Erythroblast (primary cell): ENCODE measurements at regions not wholly inside any gene's neighbourhood (a gene's known extent, or its start where the extent isn't known, plus 50 kb on each side); places are given as distances from the start of the nearest gene placed in this dataset.
"Not testable (repeated sequence)": the region's sequence is repeated elsewhere in the genome, so short reads cannot be mapped to it uniquely, and the experiment has no call there.

ENCODE experiments used
- DNase-seq, 2 experiments: peaks; one replicate each; lab custom pipeline; 2025; lab: John Stamatoyannopoulos, UW
- GATA1 ChIP-seq: IDR thresholded peaks from 2 replicates; pipeline ENCODE4 v1.6.1; 2011; ENCODE audit warnings: low read depth, mild to moderate bottlenecking, control low read depth, low read length, moderate library complexity
- POLR2A ChIP-seq: IDR thresholded peaks from 2 replicates; pipeline ENCODE4 v1.6.1; 2011; ENCODE audit warnings: mild to moderate bottlenecking, low read length

DNA sequence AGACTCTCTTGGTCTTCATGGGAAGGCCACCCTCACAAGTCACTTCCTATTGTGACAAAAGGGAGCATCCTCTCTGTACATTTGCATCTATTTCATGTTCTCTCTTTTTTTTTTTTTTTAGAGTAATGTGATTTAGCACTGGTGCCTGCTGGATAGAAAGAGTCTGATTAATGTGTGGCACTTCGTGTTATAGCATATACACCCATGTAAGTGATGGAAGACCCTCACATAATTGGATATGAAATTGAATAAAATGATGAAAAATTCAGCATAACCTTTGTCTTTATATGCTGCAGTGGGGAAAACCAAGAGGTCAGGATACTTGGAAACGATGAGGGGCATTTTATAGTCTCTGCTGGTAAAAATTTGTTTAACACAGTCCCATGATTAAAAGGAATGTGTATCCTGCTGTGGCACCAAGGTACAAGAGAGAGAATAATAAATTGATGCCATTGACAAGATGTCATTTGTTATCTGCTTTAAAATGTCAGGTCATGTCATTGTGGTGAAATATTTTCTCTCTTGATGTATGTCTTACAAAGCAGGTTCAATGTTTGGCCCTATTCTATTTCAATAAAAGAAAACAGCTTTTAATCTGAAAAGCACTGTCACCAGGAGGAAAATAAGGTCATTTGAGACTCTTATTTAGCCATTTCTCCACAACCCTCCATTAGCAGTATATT lies 1115.4 kb downstream of the STPG2 start:
- TF ChIP-seq GATA1 = no peak
- TF ChIP-seq POLR2A = no peak
- DNase-seq = no peak

GRCh38 chr4:97028785-97029184 lies 1114.5 kb downstream of the STPG2 start:
- DNase-seq = no peak
- no peak for TF ChIP-seq GATA1
- TF ChIP-seq POLR2A = no peak

GRCh38 chr4:97037411-97038145 lies 1105.7 kb downstream of the STPG2 start:
- not testable (repeated sequence) for DNase-seq

DNA sequence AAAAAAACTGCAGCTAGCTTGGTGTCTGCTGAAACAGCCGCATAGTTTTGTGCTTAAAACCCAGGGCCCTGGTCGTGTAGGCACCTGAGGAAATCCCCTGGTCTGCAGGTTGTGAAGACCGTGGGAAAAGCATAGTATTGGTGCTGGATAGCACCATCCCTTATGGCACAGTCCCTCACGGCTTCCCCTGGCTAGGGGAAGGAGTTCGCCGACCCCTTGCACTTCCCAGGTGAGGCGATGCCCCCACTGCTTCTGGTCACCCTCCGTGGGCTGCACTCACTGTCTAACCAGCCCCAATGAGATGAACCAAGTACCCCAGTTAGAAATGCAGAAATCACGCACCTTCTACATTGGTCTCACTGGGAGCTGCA lies 1105.1 kb downstream of the STPG2 start:
- TF ChIP-seq GATA1 (no peak), POLR2A (no peak)
- DNase-seq = no peak

- TF ChIP-seq POLR2A = no peak
- no peak for DNase-seq
These were observed 1070.6 kb downstream of the STPG2 start for GRCh38 chr4:97072666-97073065.

- no peak for TF ChIP-seq POLR2A
- no peak for TF ChIP-seq GATA1
- no peak for DNase-seq
These were observed 1070.1 kb downstream of the STPG2 start for GRCh38 chr4:97073194-97073593.

DNA sequence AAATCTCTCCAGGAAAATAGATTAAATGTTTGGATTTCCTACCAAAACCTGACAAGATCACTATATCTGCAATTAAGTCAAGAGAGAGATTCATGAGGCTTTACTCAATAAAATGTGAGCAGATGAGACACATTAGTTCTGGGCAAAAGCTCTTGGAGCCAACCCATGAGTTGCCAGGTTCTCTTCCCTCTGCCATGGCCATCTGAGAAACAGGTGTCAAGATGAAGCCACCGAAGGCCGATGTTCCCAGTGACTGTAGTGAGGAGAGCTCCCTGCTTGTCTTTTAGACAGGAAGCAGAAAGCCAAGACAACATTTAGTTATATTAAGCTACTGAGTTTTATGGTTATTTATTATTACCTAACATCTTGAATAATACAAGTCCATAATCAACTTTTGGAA lies 1068.7 kb downstream of the STPG2 start:
- no peak for DNase-seq
- TF ChIP-seq POLR2A (no peak), GATA1 (no peak)

GRCh38 chr4:97081951-97082350 lies 1061.3 kb downstream of the STPG2 start:
- DNase-seq = no peak
- no peak for TF ChIP-seq POLR2A
- no peak for TF ChIP-seq GATA1

DNA sequence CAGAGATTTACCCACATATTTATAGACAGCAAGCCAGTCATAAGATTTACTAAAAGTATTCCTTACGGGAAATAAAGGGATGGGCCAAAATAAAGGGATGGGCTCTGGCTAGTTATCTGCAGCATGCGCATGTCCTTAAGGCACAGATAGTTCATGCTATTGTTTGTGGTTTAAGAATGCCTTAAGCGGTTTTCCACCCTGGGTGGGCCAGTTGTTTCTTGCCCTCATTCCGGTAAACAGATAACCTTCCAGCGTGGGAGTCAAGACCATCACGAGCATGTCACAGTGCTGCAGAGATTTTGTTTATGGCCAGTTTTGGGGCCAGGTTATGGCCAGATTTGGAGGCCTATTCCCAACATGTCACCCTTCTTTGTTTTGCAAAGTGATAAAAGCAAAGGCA lies 1046.2 kb downstream of the STPG2 start:
- DNase-seq = not testable (repeated sequence)

GRCh38 chr4:97101171-97101570 lies 1042.1 kb downstream of the STPG2 start:
- not testable (repeated sequence) for DNase-seq

DNA sequence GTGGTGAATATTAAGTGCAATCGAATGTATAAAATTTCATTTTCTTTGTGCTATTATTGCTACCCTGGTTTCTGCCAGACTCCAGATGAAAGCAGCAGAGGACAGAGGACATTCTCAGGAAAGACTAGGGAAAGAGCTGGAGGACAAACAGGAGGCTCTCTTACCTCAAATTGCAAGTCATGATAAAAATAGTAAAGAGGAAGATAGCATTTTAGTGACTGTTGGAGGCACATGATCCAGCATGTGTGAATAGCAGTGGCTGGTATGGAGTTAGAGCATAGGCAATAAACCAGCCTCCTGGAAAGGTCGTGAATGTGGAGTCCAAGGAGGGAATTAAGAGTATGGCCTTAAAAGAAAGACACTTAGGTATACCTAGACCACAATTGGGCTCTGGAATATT lies 1040.0 kb downstream of the STPG2 start:
- no peak for DNase-seq
- TF ChIP-seq GATA1 = no peak
- no peak for TF ChIP-seq POLR2A

DNA sequence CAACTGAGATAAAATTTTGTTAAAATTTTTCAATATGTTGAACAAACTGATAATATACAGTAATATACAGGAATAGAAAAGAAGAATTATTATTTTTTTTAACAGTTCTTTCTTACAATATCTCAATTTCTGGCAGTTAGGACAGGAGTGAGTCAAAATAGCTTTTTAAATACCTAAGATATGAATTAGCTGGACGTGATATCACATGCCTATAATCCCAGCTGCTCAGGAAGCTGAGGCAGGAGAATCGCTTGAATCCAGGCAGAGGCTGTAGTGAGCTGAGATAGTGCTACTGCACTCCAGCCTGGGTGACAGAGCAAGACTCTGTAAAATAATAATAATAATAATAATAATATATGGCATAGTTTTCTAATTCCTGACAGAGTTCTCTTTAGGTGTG lies 1039.3 kb downstream of the STPG2 start:
- DNase-seq = no peak
- TF ChIP-seq POLR2A (no peak), GATA1 (no peak)

DNA sequence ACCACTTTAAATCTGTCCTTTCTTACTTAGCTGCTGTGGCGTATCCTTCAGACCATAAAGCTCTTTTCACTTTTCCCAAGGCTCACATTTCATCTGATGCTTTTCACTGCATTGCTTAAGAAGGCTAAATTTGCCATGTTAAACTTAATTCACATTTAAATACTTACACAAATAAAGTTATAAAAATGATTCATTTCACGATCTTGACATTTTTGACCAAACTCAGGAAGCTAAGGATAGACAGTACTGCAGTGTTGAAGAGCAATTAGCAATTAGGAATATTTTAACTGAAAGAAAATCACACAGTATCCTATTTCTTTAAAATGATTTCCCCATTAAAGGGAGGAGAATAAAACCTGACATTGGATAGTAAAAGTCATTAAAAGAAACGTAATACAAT lies 1038.6 kb downstream of the STPG2 start:
- TF ChIP-seq GATA1 (no peak), POLR2A (no peak)
- DNase-seq = no peak

DNA sequence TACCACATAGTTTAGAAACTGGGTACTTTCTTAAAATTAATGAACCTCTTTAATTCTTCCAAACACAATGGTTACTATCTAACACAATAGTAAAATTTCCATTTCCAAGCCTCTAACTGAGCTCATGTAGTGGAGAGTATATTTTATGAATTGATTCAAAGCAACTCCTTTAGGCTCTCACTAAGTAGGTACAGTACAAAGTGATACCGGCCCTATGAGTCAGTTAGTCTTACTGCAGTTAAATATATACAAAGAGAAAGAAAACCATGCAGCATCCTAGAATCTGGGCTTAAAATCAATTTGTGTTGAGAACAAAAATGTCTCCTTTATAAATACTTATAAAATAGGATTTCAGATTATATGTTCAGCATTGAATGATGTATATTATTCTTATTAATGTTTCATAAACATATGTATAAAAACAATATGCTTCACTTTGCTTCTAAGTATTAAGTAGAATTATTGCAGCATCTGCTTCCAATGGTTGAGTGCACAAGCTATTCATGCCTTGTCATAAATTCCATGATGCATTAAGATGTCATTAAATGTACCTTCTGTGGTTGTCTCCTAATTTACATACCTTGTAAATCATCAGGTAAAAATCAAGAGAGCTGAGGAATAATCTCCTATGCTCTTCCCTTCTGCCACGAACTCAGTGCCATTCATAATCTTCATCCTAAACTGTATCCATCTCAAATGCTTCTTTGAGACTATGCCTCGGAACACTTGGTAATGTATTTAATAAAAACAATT lies 1037.8 kb downstream of the STPG2 start:
- TF ChIP-seq GATA1 = no peak
- TF ChIP-seq POLR2A = no peak
- no peak for DNase-seq
